ENCODE measurements at regions not wholly inside any gene's neighbourhood (a gene's known extent, or its start where the extent isn't known, plus 50 kb on each side); places are given as distances from the start of the nearest gene placed in this dataset.

DNA sequence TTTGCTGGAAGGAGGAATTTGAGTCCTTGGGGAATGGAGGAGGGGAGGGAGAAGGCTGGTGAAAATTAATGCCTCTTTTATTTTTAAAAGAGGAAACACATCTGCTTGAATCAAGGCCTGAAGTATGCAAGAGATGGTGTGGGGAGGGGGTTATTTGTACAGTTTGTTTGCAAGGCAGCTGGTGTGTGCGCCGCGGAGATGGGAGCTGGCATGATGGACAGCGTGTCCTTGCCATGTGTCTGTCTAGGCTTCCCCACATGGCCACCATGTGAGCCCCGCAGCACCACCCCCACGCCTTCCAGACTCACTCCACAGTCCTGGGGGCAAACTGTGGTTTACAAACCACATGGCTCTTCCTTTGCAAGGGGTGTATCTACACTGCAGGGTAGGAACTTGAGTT, 154.8 kb upstream of the APCDD1 start:
- Histone ChIP-seq H4K20me1 (ENCODE audit: insufficient read depth, low read length, poor library complexity, severe bottlenecking) (no peaks in the 10 kb centered on the region), H3K4me1 (ENCODE audit: insufficient read depth, low read length, poor library complexity, severe bottlenecking) (peaks cover 11% of the 10 kb centered on the region), H3K27me3 (ENCODE audit: insufficient read depth, low read length, poor library complexity, severe bottlenecking) (no peaks in the 10 kb centered on the region), H3F3A (ENCODE audit: low read depth) (no peaks in the 10 kb centered on the region), H3K9me2 (replicated peaks; ENCODE audit: low read depth, low read length) (no peaks in the 10 kb centered on the region), H3K79me2 (ENCODE audit: insufficient read depth, low read length) (no peaks in the 10 kb centered on the region), H2AFZ (ENCODE audit: low read length) (no peak overlapping the region), H3K9me3 (ENCODE audit: insufficient read depth, low read depth, low read length) (no peaks in the 10 kb centered on the region), H3K4me3 (ENCODE audit: low read length, poor library complexity, severe bottlenecking) (no peak overlapping the region), H3K9ac (ENCODE audit: low read depth, low read length, poor library complexity, severe bottlenecking) (no peak overlapping the region), H3K36me3 (ENCODE audit: insufficient read depth, low read length) (no peaks in the 10 kb centered on the region), H3K4me2 (ENCODE audit: low read depth, low read length, poor library complexity, severe bottlenecking) (no peak overlapping the region)
- TF ChIP-seq, protein P1, sequence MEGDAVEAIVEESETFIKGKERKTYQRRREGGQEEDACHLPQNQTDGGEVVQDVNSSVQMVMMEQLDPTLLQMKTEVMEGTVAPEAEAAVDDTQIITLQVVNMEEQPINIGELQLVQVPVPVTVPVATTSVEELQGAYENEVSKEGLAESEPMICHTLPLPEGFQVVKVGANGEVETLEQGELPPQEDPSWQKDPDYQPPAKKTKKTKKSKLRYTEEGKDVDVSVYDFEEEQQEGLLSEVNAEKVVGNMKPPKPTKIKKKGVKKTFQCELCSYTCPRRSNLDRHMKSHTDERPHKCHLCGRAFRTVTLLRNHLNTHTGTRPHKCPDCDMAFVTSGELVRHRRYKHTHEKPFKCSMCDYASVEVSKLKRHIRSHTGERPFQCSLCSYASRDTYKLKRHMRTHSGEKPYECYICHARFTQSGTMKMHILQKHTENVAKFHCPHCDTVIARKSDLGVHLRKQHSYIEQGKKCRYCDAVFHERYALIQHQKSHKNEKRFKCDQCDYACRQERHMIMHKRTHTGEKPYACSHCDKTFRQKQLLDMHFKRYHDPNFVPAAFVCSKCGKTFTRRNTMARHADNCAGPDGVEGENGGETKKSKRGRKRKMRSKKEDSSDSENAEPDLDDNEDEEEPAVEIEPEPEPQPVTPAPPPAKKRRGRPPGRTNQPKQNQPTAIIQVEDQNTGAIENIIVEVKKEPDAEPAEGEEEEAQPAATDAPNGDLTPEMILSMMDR (conservative IDR thresholded peaks at IDR 0.05; ENCODE audit: low read length): no peak
- no peak for TF ChIP-seq EZH2phosphoT487 (IDR thresholded peaks at IDR 0.05; ENCODE audit: borderline replicate concordance)

DNA sequence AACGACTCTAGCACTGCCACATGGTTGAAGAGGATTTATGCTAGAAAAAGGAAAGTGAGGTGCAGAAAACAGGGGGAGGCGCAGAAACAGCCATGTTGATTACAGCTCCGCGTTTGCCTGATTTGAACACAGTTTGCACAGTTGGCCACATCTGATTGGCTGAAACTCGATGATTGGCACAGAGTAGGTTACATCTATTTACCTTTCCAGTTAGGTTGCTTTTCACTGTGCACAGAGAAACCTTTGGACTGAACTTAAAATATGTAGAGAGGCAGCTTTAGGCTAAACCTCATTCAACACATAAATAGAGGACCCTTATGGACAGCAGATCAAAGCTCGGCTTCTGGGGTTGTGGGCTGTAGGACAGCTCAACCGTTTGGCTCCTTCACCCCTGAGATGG, 153.7 kb upstream of the APCDD1 start:
- no peaks in the 10 kb centered on the region for H4K20me1 ChIP-seq (ENCODE audit: insufficient read depth, low read length, poor library complexity, severe bottlenecking)
- no peaks in the 10 kb centered on the region for H3K27me3 ChIP-seq (ENCODE audit: insufficient read depth, low read length, poor library complexity, severe bottlenecking)
- no peaks in the 10 kb centered on the region for H3K36me3 ChIP-seq (ENCODE audit: insufficient read depth, low read length)
- no peak overlapping the region for H3K4me2 ChIP-seq (ENCODE audit: low read depth, low read length, poor library complexity, severe bottlenecking)
- H3K9me2 ChIP-seq (replicated peaks; ENCODE audit: low read depth, low read length): no peaks in the 10 kb centered on the region
- no peaks in the 10 kb centered on the region for H3F3A ChIP-seq (ENCODE audit: low read depth)
- no peak overlapping the region for H3K4me3 ChIP-seq (ENCODE audit: low read length, poor library complexity, severe bottlenecking)
- no peak for TF ChIP-seq EZH2phosphoT487 (IDR thresholded peaks at IDR 0.05; ENCODE audit: borderline replicate concordance)
- TF ChIP-seq, protein P1 (conservative IDR thresholded peaks at IDR 0.05; ENCODE audit: low read length): no peak
- no peaks in the 10 kb centered on the region for H3K79me2 ChIP-seq (ENCODE audit: insufficient read depth, low read length)
- H3K9me3 ChIP-seq (ENCODE audit: insufficient read depth, low read depth, low read length): no peaks in the 10 kb centered on the region
- no peak overlapping the region for H2AFZ ChIP-seq (ENCODE audit: low read length)
- H3K4me1 ChIP-seq (ENCODE audit: insufficient read depth, low read length, poor library complexity, severe bottlenecking): peaks cover 11% of the 10 kb centered on the region
- H3K9ac ChIP-seq (ENCODE audit: low read depth, low read length, poor library complexity, severe bottlenecking): no peak overlapping the region

DNA sequence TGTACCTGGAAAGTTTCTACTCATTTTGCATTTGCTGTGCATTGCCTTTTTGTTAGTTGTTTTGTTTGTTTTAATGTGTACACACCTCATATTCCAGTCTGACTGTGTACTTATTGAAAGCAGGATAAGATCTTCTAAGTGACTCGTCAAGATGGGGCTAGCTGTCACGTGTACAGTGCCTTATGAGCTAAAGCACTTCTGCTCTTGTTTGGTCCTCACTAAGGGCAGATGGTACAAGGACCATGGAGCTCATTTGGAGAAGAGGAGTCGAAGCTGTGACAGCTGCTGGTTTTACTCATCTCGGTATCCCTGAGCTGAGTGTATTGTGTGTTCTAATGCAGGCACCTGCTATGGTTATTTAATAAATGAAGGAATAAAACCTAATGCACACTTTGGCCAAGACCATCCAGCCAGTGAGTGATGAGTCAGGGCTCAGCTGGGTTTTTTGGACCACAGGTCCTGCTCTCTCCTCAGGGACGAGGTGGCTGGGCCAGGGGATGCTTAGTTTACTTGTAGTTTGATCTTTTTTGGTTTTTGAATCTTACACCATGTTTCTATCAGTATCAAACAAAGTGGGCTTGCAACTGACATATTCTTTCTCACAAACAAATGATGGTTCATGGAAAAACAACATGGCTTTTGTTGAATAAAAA, 152.5 kb upstream of the APCDD1 start:
- Histone ChIP-seq H4K20me1 (ENCODE audit: insufficient read depth, low read length, poor library complexity, severe bottlenecking) (no peaks in the 10 kb centered on the region), H3K36me3 (ENCODE audit: insufficient read depth, low read length) (no peaks in the 10 kb centered on the region), H3K9me2 (replicated peaks; ENCODE audit: low read depth, low read length) (no peaks in the 10 kb centered on the region), H3K4me1 (ENCODE audit: insufficient read depth, low read length, poor library complexity, severe bottlenecking) (peaks cover 11% of the 10 kb centered on the region), H3K9me3 (ENCODE audit: insufficient read depth, low read depth, low read length) (no peaks in the 10 kb centered on the region), H3K79me2 (ENCODE audit: insufficient read depth, low read length) (no peaks in the 10 kb centered on the region), H2AFZ (ENCODE audit: low read length) (no peak overlapping the region), H3F3A (ENCODE audit: low read depth) (no peaks in the 10 kb centered on the region), H3K27me3 (ENCODE audit: insufficient read depth, low read length, poor library complexity, severe bottlenecking) (no peaks in the 10 kb centered on the region), H3K4me3 (ENCODE audit: low read length, poor library complexity, severe bottlenecking) (no peak overlapping the region), H3K4me2 (ENCODE audit: low read depth, low read length, poor library complexity, severe bottlenecking) (no peak overlapping the region), H3K9ac (ENCODE audit: low read depth, low read length, poor library complexity, severe bottlenecking) (no peak overlapping the region)
- TF ChIP-seq, protein P1 (conservative IDR thresholded peaks at IDR 0.05; ENCODE audit: low read length): no peak
- TF ChIP-seq EZH2phosphoT487 (IDR thresholded peaks at IDR 0.05; ENCODE audit: borderline replicate concordance): no peak
